GM12878 (cell line): ENCODE measurements at regions not wholly inside any gene's neighbourhood (a gene's known extent, or its start where the extent isn't known, plus 50 kb on each side); places are given as distances from the start of the nearest gene placed in this dataset.

Experiments
- ATAC-seq: fragments of 200-7000 bp; cut with Tn5 transposase; 3 replicates; pipeline ENCODE4 v1.9.1; 2020; ENCODE audit warnings: mild to moderate bottlenecking, moderate library complexity
- BruUV-seq: library from RNA; stranded (reverse); fragments of 400-500 nt; replicated peaks from 2 replicates; lab custom pipeline; 2021; lab: Mats Ljungman, UMichigan
- CTCF ChIA-PET: fragments of 300-600 bp; sonication (Branson Sonifier 250); formaldehyde crosslinking; extraction: SDS; loops from one replicate; lab custom pipeline; 2021; ENCODE audit warnings: inconsistent platforms; lab: Yijun Ruan, JAX
- POLR2A ChIA-PET: fragments of 350-600 bp; formaldehyde crosslinking; extraction: SDS; loops from one replicate; lab custom pipeline; 2021; ENCODE audit warnings: inconsistent platforms; lab: Charles Lee
- RAD21 ChIA-PET: fragments of 300-600 bp; sonication (Branson Sonifier 250); formaldehyde crosslinking; loops from one replicate; lab custom pipeline; 2023; ENCODE audit warnings: antibody characterized with exemption; ENCODE audit not compliant: unreplicated experiment; lab: Charles Lee
- SMC1A ChIA-PET: fragments of 300-600 bp; sonication (Branson Sonifier 250); formaldehyde crosslinking; loops from one replicate; lab custom pipeline; 2023; ENCODE audit not compliant: unreplicated experiment, uncharacterized antibody; lab: Charles Lee
- DNase-seq: peaks from one replicate; pipeline ENCODE4 v3.0.0-alpha.2; 2011; ENCODE audit warnings: low read depth, low spot score
- FAIRE-seq: peaks from 3 replicates; lab custom pipeline; 2011; peaks lifted over from hg19 to GRCh38; lab: Jason Lieb, UNC
- H2AFZ ChIP-seq: 2 replicates; pipeline ENCODE4 v1.6.0; 2011; ENCODE audit warnings: low read depth, low read length, control low read depth; ENCODE audit not compliant: control insufficient read depth
- H3K27ac ChIP-seq: 2 replicates; pipeline ENCODE4 v1.5.1; 2011; ENCODE audit warnings: control low read depth; ENCODE audit not compliant: control insufficient read depth, insufficient read depth
- H3K27me3 ChIP-seq, 2 experiments: replicated peaks in 1 of 2; 2 replicates each; pipeline versions ENCODE4 v1.6.0 to v1.6.1; 2011; ENCODE audit warnings: low read length in 1 of 2; ENCODE audit not compliant: control insufficient read depth in 2 of 2, insufficient read depth in 2 of 2
- H3K36me3 ChIP-seq, 2 experiments: 2 replicates each; pipeline ENCODE4 v1.5.1; 2011; ENCODE audit warnings: low read length in 1 of 2; ENCODE audit not compliant: control insufficient read depth in 2 of 2, insufficient read depth in 2 of 2
- H3K4me1 ChIP-seq: 2 replicates; pipeline ENCODE4 v1.6.1; 2011; ENCODE audit warnings: mild to moderate bottlenecking, low read length, moderate library complexity, mixed read lengths; ENCODE audit not compliant: control insufficient read depth, insufficient read depth
- H3K4me2 ChIP-seq: 2 replicates; pipeline ENCODE4 v1.6.0; 2011; ENCODE audit warnings: control low read depth; ENCODE audit not compliant: control insufficient read depth, insufficient read depth
- H3K4me3 ChIP-seq: fragments of 200-600 bp; sonication (generic); 2 replicates; pipeline ENCODE4 v1.5.1; 2016
- H3K79me2 ChIP-seq: 2 replicates; pipeline ENCODE4 v1.6.0; 2011; ENCODE audit warnings: low read length; ENCODE audit not compliant: control insufficient read depth, insufficient read depth
- H3K9ac ChIP-seq: 2 replicates; pipeline ENCODE4 v1.8.0; 2011; ENCODE audit warnings: low read length, control low read depth, mixed read lengths; ENCODE audit not compliant: control insufficient read depth, insufficient read depth
- H3K9me3 ChIP-seq: replicated peaks from 3 replicates; pipeline ENCODE4 v1.5.1; 2011; ENCODE audit warnings: mild to moderate bottlenecking, low read length; ENCODE audit not compliant: control insufficient read depth, insufficient read depth
- H4K20me1 ChIP-seq: 2 replicates; pipeline ENCODE4 v1.6.0; 2011; ENCODE audit not compliant: control insufficient read depth, insufficient read depth
- BACH1 ChIP-seq: fragments of 450-650 bp; IDR thresholded peaks from 2 replicates; pipeline ENCODE4 v1.6.1; 2017; ENCODE audit warnings: mild to moderate bottlenecking, borderline replicate concordance
- BRCA1 ChIP-seq: IDR thresholded peaks from 2 replicates; pipeline ENCODE4 v1.6.1; 2011; ENCODE audit warnings: low read depth, low read length, improper control_type of control experiment
- CBX3 ChIP-seq: fragments of 200-600 bp; sonication (generic); IDR thresholded peaks from 2 replicates; pipeline ENCODE4 v1.6.1; 2016; ENCODE audit warnings: low read depth, borderline replicate concordance
- CTCF ChIP-seq, 3 experiments: IDR thresholded peaks in 2 of 3; conservative IDR thresholded peaks in 1 of 3; 2 replicates each; pipeline ENCODE4 v1.5.1; 2011; ENCODE audit warnings: low read depth in 3 of 3, low read length in 3 of 3, mild to moderate bottlenecking in 3 of 3, control low read depth in 2 of 3, moderate library complexity in 2 of 3, inconsistent platforms in 1 of 3, mixed read lengths in 1 of 3; ENCODE audit not compliant: control insufficient read depth in 2 of 3, insufficient read depth in 1 of 3; ENCODE audit errors: extremely low read depth in 1 of 3
- E2F8 ChIP-seq: fragments of 450-650 bp; IDR thresholded peaks from 2 replicates; pipeline ENCODE4 v1.6.1; 2018; ENCODE audit warnings: mild to moderate bottlenecking, low read depth, moderate library complexity; ENCODE audit not compliant: partially characterized antibody
- HCFC1 ChIP-seq: fragments of 150-350 bp; IDR thresholded peaks from 2 replicates; pipeline ENCODE4 v1.6.1; 2014; ENCODE audit warnings: low read length
- PAX8 ChIP-seq: fragments of 450-650 bp; IDR thresholded peaks from 2 replicates; pipeline ENCODE4 v1.6.1; 2017; ENCODE audit warnings: mild to moderate bottlenecking, moderate library complexity
- POLR2AphosphoS5 ChIP-seq: IDR thresholded peaks from 2 replicates; pipeline ENCODE4 v1.6.1; 2011; ENCODE audit warnings: mild to moderate bottlenecking, low read length, inconsistent platforms
- RAD21 ChIP-seq: IDR thresholded peaks from 2 replicates; pipeline ENCODE4 v1.6.1; 2011; ENCODE audit warnings: mild to moderate bottlenecking, low read depth, low read length, moderate library complexity; ENCODE audit not compliant: insufficient read depth
- RAD51 ChIP-seq: fragments of 450-650 bp; IDR thresholded peaks from 2 replicates; pipeline ENCODE4 v1.6.1; 2016; ENCODE audit warnings: moderate library complexity, mild to moderate bottlenecking, inconsistent platforms
- SUPT20H ChIP-seq: IDR thresholded peaks from 2 replicates; pipeline ENCODE4 v1.6.1; 2011; ENCODE audit warnings: low read depth, mild to moderate bottlenecking, low read length, moderate library complexity, borderline replicate concordance; ENCODE audit not compliant: control insufficient read depth
- ZNF207 ChIP-seq: fragments of 450-650 bp; IDR thresholded peaks from 2 replicates; pipeline ENCODE4 v1.6.1; 2014; ENCODE audit warnings: antibody characterized with exemption, mild to moderate bottlenecking, borderline replicate concordance
- ZNF24 ChIP-seq: fragments of 450-650 bp; IDR thresholded peaks from 2 replicates; pipeline ENCODE4 v1.6.1; 2017; ENCODE audit warnings: antibody characterized with exemption, mild to moderate bottlenecking
- WGBS: methylation state at CpG from one replicate; pipeline ENCODE4 v1.1.6; 2016; ENCODE audit warnings: low lambda C conversion rate; ENCODE audit not compliant: insufficient replicate concordance, insufficient coverage; ENCODE audit errors: missing lambda C conversion rate; 5-methylcytosine and 5-hydroxymethylcytosine counted together
- in situ Hi-C: fragments of 300-500 bp; cut with MboI; formaldehyde crosslinking; loops from 9 replicates; pipeline ENCODE4 v1.14.3; 2018; ENCODE audit warnings: mixed read lengths
- intact Hi-C: fragments of 100-400 bp; cut with micrococcal nuclease; formaldehyde crosslinking; loops from one replicate; pipeline ENCODE4 v1.14.2; 2022; ENCODE audit not compliant: unreplicated experiment
- TF ChIP-seq, protein P1 (sequence below): fragments of 450-650 bp; IDR thresholded peaks from 2 replicates; pipeline ENCODE4 v1.6.1; 2016; ENCODE audit warnings: mild to moderate bottlenecking, moderate library complexity, borderline replicate concordance

GRCh38 chr14:81931828-81932227, 398.2 kb upstream of the SEL1L start:
- CTCF ChIA-PET = no interaction called here
- Histone ChIP-seq H3K4me2 (no peak overlapping the region), H3K4me1 (no peaks in the 10 kb centered on the region), H3K36me3 (no peaks in the 10 kb centered on the region), H3K27ac (no peak overlapping the region), H3K9me3 (no peaks in the 10 kb centered on the region), H3K4me3 (no peak overlapping the region), H2AFZ (no peak overlapping the region), H3K79me2 (no peaks in the 10 kb centered on the region), H3K27me3 (no peaks in the 10 kb centered on the region), H4K20me1 (no peaks in the 10 kb centered on the region), H3K9ac (no peak overlapping the region)
- POLR2A ChIA-PET = no interaction called here
- FAIRE-seq = no peak
- BruUV-seq = no TSS peak
- RAD21 ChIA-PET = no interaction called here
- WGBS = 0% methylated on average over 1 of the region's 1 CpG
- ATAC-seq = no peak
- intact Hi-C loops = no loop called here
- SMC1A ChIA-PET = no interaction called here
- no peak for DNase-seq
- in situ Hi-C loops = no loop called here
- no peak for TF ChIP-seq SUPT20H
- no peak for TF ChIP-seq BRCA1
- no peak for TF ChIP-seq RAD21
- no peak for TF ChIP-seq ZNF207
- no peak for TF ChIP-seq POLR2AphosphoS5
- TF ChIP-seq RAD51 = no peak
- no peak for TF ChIP-seq CBX3
- TF ChIP-seq ZNF24 = no peak
- no peak for TF ChIP-seq HCFC1
- no peak for TF ChIP-seq E2F8
- no peak for TF ChIP-seq PAX8
- TF ChIP-seq BACH1 = no peak
- TF ChIP-seq CTCF (IDR thresholded peaks at IDR 0.05 in 2 of 3, conservative IDR thresholded peaks at IDR 0.05 in 1 of 3; ENCODE audit: control insufficient read depth in 2 of 3, extremely low read depth in 1 of 3, insufficient read depth in 1 of 3, low read depth in 3 of 3, low read length in 3 of 3) = no peak
- TF ChIP-seq, protein P1, sequence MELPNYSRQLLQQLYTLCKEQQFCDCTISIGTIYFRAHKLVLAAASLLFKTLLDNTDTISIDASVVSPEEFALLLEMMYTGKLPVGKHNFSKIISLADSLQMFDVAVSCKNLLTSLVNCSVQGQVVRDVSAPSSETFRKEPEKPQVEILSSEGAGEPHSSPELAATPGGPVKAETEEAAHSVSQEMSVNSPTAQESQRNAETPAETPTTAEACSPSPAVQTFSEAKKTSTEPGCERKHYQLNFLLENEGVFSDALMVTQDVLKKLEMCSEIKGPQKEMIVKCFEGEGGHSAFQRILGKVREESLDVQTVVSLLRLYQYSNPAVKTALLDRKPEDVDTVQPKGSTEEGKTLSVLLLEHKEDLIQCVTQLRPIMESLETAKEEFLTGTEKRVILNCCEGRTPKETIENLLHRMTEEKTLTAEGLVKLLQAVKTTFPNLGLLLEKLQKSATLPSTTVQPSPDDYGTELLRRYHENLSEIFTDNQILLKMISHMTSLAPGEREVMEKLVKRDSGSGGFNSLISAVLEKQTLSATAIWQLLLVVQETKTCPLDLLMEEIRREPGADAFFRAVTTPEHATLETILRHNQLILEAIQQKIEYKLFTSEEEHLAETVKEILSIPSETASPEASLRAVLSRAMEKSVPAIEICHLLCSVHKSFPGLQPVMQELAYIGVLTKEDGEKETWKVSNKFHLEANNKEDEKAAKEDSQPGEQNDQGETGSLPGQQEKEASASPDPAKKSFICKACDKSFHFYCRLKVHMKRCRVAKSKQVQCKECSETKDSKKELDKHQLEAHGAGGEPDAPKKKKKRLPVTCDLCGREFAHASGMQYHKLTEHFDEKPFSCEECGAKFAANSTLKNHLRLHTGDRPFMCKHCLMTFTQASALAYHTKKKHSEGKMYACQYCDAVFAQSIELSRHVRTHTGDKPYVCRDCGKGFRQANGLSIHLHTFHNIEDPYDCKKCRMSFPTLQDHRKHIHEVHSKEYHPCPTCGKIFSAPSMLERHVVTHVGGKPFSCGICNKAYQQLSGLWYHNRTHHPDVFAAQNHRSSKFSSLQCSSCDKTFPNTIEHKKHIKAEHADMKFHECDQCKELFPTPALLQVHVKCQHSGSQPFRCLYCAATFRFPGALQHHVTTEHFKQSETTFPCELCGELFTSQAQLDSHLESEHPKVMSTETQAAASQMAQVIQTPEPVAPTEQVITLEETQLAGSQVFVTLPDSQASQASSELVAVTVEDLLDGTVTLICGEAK = no peak
